Kidney (tissue), 13 donors: ENCODE measurements at regions not wholly inside any gene's neighbourhood (a gene's known extent, or its start where the extent isn't known, plus 50 kb on each side); places are given as distances from the start of the nearest gene placed in this dataset.
"Not testable (repeated sequence)": the region's sequence is repeated elsewhere in the genome, so short reads cannot be mapped to it uniquely, and the experiment has no call there.

ENCODE experiments used
- DNase-seq, 5 donors: peaks; one replicate each; pipeline ENCODE4 v3.0.0-alpha.2; 2013 to 2020
- FAIRE-seq: peaks from 2 replicates; lab custom pipeline; 2012; peaks lifted over from hg19 to GRCh38; lab: Jason Lieb, UNC
- H3K27ac ChIP-seq, 2 donors: one replicate each; pipeline ENCODE4 v1.7.0; 2013; ENCODE audit warnings: low read depth in 2 of 2, low read length in 2 of 2, inconsistent platforms in 1 of 2
- H3K27me3 ChIP-seq: one replicate; pipeline ENCODE4 v1.7.1; 2013; ENCODE audit warnings: low read length, inconsistent platforms; ENCODE audit not compliant: control insufficient read depth, insufficient read depth
- H3K36me3 ChIP-seq, 3 donors: one replicate each; pipeline versions ENCODE4 v1.7.0 to v1.7.1; 2013; ENCODE audit warnings: low read length in 3 of 3, control low read depth in 1 of 3, inconsistent platforms in 1 of 3; ENCODE audit not compliant: insufficient read depth in 3 of 3, control insufficient read depth in 2 of 3
- H3K4me1 ChIP-seq, 3 donors: one replicate each; pipeline versions ENCODE4 v1.7.0 to v1.7.1; 2013; ENCODE audit warnings: low read length in 3 of 3, inconsistent platforms in 1 of 3, low read depth in 1 of 3; ENCODE audit not compliant: control insufficient read depth in 2 of 3, insufficient read depth in 2 of 3
- H3K4me3 ChIP-seq, 3 donors: one replicate each; pipeline versions ENCODE4 v1.7.0 to v1.8.1; 2013; ENCODE audit warnings: low read length in 3 of 3, control low read depth in 1 of 3, inconsistent platforms in 1 of 3
- H3K9ac ChIP-seq, 3 donors: one replicate each; pipeline versions ENCODE4 v1.7.0 to v1.7.1; 2013; ENCODE audit warnings: low read length in 3 of 3, control low read depth in 1 of 3, inconsistent platforms in 1 of 3
- H3K9me3 ChIP-seq, 3 donors: one replicate each; pipeline versions ENCODE4 v1.7.0 to v1.7.1; 2013; ENCODE audit warnings: low read length in 3 of 3, control low read depth in 1 of 3, inconsistent platforms in 1 of 3; ENCODE audit not compliant: control insufficient read depth in 2 of 3, insufficient read depth in 1 of 3
- intact Hi-C: fragments of 100-400 bp; cut with DNase I; formaldehyde crosslinking; loops from one replicate; pipeline ENCODE4 v1.11.1; 2022
- TF ChIP-seq, protein P1 (sequence below): IDR thresholded peaks from 3 replicates; pipeline ENCODE4 v1.5.1; 2012; ENCODE audit warnings: mild to moderate bottlenecking, moderate library complexity, borderline replicate concordance; ENCODE audit not compliant: insufficient read depth; ENCODE audit errors: extremely low read depth
- donor health status: control.
- donor health status: control.
- donor health status: control.
- donor health status: control.
- donor health status: control.
- donor health status: DM: yes; HTN: yes; CAD: no.
- donor health status: Normal renal cell carcinoma (clear cell type).

DNA sequence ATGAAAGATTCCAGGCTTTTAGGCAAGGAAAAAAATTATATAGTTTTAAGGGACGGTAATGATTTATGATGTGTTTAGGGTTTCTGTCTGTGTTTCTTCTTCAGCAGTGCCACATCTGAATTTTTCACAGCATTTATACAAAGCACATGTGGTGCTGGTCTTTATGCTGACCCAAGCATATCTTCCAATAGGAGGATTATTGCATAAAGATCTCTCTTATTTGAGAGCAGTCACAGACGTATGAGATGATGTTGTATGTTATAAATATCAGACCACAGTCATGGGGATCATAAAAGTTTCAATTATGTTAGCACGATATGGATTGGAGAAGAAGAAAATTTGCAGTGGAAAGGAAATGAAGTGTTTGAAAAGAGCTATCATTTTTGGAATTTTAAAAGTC is 150.9 kb downstream of the RASEF start:
- H3K4me3 ChIP-seq = no peak overlapping the region
- DNase-seq (no peak), FAIRE-seq (no peak)
- no peaks in the 10 kb centered on the region for H3K4me1 ChIP-seq
- no peaks in the 10 kb centered on the region for H3K27me3 ChIP-seq
- H3K36me3 ChIP-seq = no peaks in the 10 kb centered on the region
- H3K27ac ChIP-seq = no peak overlapping the region
- intact Hi-C loops = no loop called here
- no peak overlapping the region for H3K9ac ChIP-seq
- TF ChIP-seq, protein P1, sequence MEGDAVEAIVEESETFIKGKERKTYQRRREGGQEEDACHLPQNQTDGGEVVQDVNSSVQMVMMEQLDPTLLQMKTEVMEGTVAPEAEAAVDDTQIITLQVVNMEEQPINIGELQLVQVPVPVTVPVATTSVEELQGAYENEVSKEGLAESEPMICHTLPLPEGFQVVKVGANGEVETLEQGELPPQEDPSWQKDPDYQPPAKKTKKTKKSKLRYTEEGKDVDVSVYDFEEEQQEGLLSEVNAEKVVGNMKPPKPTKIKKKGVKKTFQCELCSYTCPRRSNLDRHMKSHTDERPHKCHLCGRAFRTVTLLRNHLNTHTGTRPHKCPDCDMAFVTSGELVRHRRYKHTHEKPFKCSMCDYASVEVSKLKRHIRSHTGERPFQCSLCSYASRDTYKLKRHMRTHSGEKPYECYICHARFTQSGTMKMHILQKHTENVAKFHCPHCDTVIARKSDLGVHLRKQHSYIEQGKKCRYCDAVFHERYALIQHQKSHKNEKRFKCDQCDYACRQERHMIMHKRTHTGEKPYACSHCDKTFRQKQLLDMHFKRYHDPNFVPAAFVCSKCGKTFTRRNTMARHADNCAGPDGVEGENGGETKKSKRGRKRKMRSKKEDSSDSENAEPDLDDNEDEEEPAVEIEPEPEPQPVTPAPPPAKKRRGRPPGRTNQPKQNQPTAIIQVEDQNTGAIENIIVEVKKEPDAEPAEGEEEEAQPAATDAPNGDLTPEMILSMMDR = no peak
- H3K9me3 ChIP-seq = no peaks in the 10 kb centered on the region

DNA sequence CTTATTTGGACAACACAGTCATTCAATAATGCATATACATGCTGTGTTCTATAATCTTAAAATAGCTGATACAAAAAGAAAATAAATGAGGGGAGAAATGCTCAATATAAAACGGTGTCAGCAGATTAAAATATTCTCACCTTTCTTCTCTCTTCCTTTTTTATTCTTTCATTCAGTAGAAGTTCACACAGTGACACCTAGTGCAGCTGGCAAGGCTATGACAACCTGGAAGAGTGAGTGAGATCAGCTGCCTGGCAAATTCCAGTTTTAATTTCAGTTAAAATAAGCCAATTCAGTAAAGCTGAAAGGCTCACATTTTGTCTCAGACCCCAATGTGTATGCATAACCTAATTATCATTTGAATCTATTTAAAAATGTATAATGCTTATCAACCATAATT is 150.3 kb downstream of the RASEF start:
- no peak overlapping the region for H3K27ac ChIP-seq
- intact Hi-C loops = no loop called here
- DNase-seq (no peak), FAIRE-seq (no peak)
- H3K27me3 ChIP-seq = no peaks in the 10 kb centered on the region
- no peaks in the 10 kb centered on the region for H3K4me1 ChIP-seq
- TF ChIP-seq, protein P1 = no peak
- no peaks in the 10 kb centered on the region for H3K36me3 ChIP-seq
- no peaks in the 10 kb centered on the region for H3K9me3 ChIP-seq
- no peak overlapping the region for H3K4me3 ChIP-seq
- H3K9ac ChIP-seq = no peak overlapping the region

GRCh38 chr9:82916238-82916637 is 146.7 kb downstream of the RASEF start:
- H3K27ac ChIP-seq, FAIRE-seq, H3K9me3 ChIP-seq, H3K4me3 ChIP-seq, H3K4me1 ChIP-seq, DNase-seq, H3K36me3 ChIP-seq, H3K27me3 ChIP-seq, intact Hi-C loops, H3K9ac ChIP-seq: not testable (repeated sequence)

DNA sequence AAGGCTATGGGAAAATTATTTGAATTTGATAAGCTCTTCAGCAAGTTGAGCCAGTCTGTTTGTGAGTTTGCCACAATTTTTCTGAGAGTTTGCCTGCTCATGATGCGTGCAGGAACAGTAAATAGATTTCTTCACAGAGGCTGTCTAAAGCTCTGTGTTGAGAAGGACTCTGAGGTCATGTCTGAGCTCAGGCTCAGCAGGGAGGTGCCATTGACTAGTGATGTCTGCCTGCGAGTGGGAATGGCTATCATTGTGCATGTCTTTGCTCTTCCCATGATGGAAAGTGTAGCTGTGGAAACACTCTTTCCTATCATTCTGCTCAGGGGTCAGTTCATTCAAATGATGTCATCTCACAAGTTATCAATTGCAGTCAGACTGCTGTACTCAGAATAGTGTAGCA is 142.8 kb downstream of the RASEF start:
- TF ChIP-seq, protein P1 = no peak
- H3K4me3 ChIP-seq = no peak overlapping the region
- H3K27me3 ChIP-seq = no peaks in the 10 kb centered on the region
- intact Hi-C loops = no loop called here
- H3K36me3 ChIP-seq = no peaks in the 10 kb centered on the region
- no peak overlapping the region for H3K27ac ChIP-seq
- H3K9me3 ChIP-seq = no peaks in the 10 kb centered on the region
- no peak overlapping the region for H3K9ac ChIP-seq
- DNase-seq (no peak), FAIRE-seq (no peak)
- H3K4me1 ChIP-seq = no peaks in the 10 kb centered on the region
